Lower leg skin (tissue), 4 donors: ENCODE measurements at regions not wholly inside any gene's neighbourhood (a gene's known extent, or its start where the extent isn't known, plus 50 kb on each side); places are given as distances from the start of the nearest gene placed in this dataset.

Experiments used
- DNase-seq, 2 donors: peaks; one replicate each; pipeline ENCODE4 v3.0.0-alpha.2; 2019; ENCODE audit warnings: low spot score in 2 of 2
- H3K4me3 ChIP-seq: fragments of 200-600 bp; sonication (generic); 2 replicates; pipeline ENCODE4 v1.5.1; 2017; ENCODE audit warnings: mild to moderate bottlenecking, low read depth; ENCODE audit not compliant: poor library complexity, severe bottlenecking
- CTCF ChIP-seq, 3 donors: fragments of 450-650 bp; IDR thresholded peaks; one replicate each; pipeline ENCODE4 v1.5.1; 2016; ENCODE audit warnings: antibody characterized with exemption in 3 of 3, mild to moderate bottlenecking in 3 of 3, moderate library complexity in 2 of 3
- POLR2A ChIP-seq, 2 donors: fragments of 450-650 bp; IDR thresholded peaks; one replicate each; pipeline ENCODE4 v1.6.1; 2016 to 2017; ENCODE audit warnings: antibody characterized with exemption in 2 of 2, mild to moderate bottlenecking in 1 of 2, moderate library complexity in 1 of 2
- WGBS, 2 donors: methylation state at CpG; one replicate each; pipeline ENCODE4 v1.1.5; 2018; 5-methylcytosine and 5-hydroxymethylcytosine counted together
- intact Hi-C: fragments of 100-400 bp; cut with DNase I; formaldehyde crosslinking; loops from one replicate; pipeline ENCODE4 v1.15.0; 2023; ENCODE audit warnings: low total_unique reads

GRCh38 chr2:239821694-239822075 is 203.5 kb downstream of the NDUFA10 start:
- TF ChIP-seq POLR2A (IDR thresholded peaks at IDR 0.05) (no peak), CTCF (IDR thresholded peaks at IDR 0.05) (no peak)
- no peak overlapping the region for H3K4me3 ChIP-seq
- intact Hi-C loops: no loop called here
- 89 to 93% methylated on average over 4 of the region's 4 CpGs for WGBS, 2 donors
- no peak for DNase-seq

GRCh38 chr2:239820836-239821693 is 204.1 kb downstream of the NDUFA10 start:
- DNase-seq: peak; percentile 18 to 76
- intact Hi-C loops: no loop called here
- no peak overlapping the region for H3K4me3 ChIP-seq
- WGBS, 2 donors: 64 to 76% methylated on average over 16 of the region's 16 CpGs
- TF ChIP-seq CTCF (IDR thresholded peaks at IDR 0.05) (no peak), POLR2A (IDR thresholded peaks at IDR 0.05) (no peak)

- intact Hi-C loops: no loop called here
- peak in 1 of 2 donors; percentile 80 for DNase-seq
- H3K4me3 ChIP-seq: no peak overlapping the region
- 61 to 70% methylated on average over 16 to 17 of the region's 17 CpGs for WGBS, 2 donors
- TF ChIP-seq CTCF (IDR thresholded peaks at IDR 0.05) (no peak), POLR2A (IDR thresholded peaks at IDR 0.05) (no peak)
Observed at GRCh38 chr2:239819974-239820555, 205.1 kb downstream of the NDUFA10 start.

GRCh38 chr2:239819091-239819973 is 205.8 kb downstream of the NDUFA10 start:
- 88 to 93% methylated on average over 17 of the region's 17 CpGs for WGBS, 2 donors

More at GRCh38 chr2:239819091-239819973, 205.8 kb downstream of the NDUFA10 start:
- intact Hi-C loops: no loop called here
- H3K4me3 ChIP-seq: no peak overlapping the region
- TF ChIP-seq CTCF (IDR thresholded peaks at IDR 0.05) (no peak), POLR2A (IDR thresholded peaks at IDR 0.05) (no peak)
- peak in 1 of 2 donors; percentile 81 for DNase-seq
